GM18505 (cell line): ENCODE measurements at regions not wholly inside any gene's neighbourhood (a gene's known extent, or its start where the extent isn't known, plus 50 kb on each side); places are given as distances from the start of the nearest gene placed in this dataset.

ENCODE experiments used
- ATAC-seq: cut with Tn5 transposase; IDR thresholded peaks from one replicate; pipeline ENCODE4 v1.9.1; 2021; ENCODE audit not compliant: unreplicated experiment
- POLR2A ChIP-seq: IDR thresholded peaks from 4 replicates; pipeline ENCODE4 v1.6.1; 2011; ENCODE audit warnings: borderline replicate concordance; ENCODE audit not compliant: insufficient read depth, insufficient read length; ENCODE audit errors: extremely low read depth

- ATAC-seq: no peak
- no peak for TF ChIP-seq POLR2A
Measured at GRCh38 chr2:16314001-16314400, 351.6 kb downstream of the CYRIA start.

GRCh38 chr2:16313235-16313975 is 352.2 kb downstream of the CYRIA start:
- TF ChIP-seq POLR2A: no peak
- no peak for ATAC-seq

- no peak for ATAC-seq
- TF ChIP-seq POLR2A: no peak
Measured at GRCh38 chr2:16312771-16313170, 352.9 kb downstream of the CYRIA start.

GRCh38 chr2:16311521-16312440 is 353.9 kb downstream of the CYRIA start:
- TF ChIP-seq POLR2A: no peak
- no peak for ATAC-seq

- TF ChIP-seq POLR2A: no peak
- ATAC-seq: no peak
Measured at GRCh38 chr2:16308816-16309215, 356.8 kb downstream of the CYRIA start.

GRCh38 chr2:16304876-16305590 is 360.6 kb downstream of the CYRIA start:
- no peak for ATAC-seq
- TF ChIP-seq POLR2A: no peak

GRCh38 chr2:16303761-16304160 is 361.9 kb downstream of the CYRIA start:
- ATAC-seq: no peak
- TF ChIP-seq POLR2A: no peak

GRCh38 chr2:16303273-16303577 is 362.4 kb downstream of the CYRIA start:
- no peak for ATAC-seq
- TF ChIP-seq POLR2A: no peak

GRCh38 chr2:16302431-16303272 is 362.3 kb downstream of the MYCN start:
- no peak for ATAC-seq
- no peak for TF ChIP-seq POLR2A

GRCh38 chr2:16301961-16302360 is 361.6 kb downstream of the MYCN start:
- TF ChIP-seq POLR2A: no peak
- no peak for ATAC-seq

GRCh38 chr2:16298866-16299265 is 358.5 kb downstream of the MYCN start:
- TF ChIP-seq POLR2A: no peak
- no peak for ATAC-seq

- no peak for ATAC-seq
- TF ChIP-seq POLR2A: no peak
Measured at GRCh38 chr2:16296331-16297250, 356.2 kb downstream of the MYCN start.

GRCh38 chr2:16296038-16296290 is 355.6 kb downstream of the MYCN start:
- ATAC-seq: no peak
- no peak for TF ChIP-seq POLR2A

- TF ChIP-seq POLR2A: no peak
- no peak for ATAC-seq
Measured at GRCh38 chr2:16294791-16295190, 354.4 kb downstream of the MYCN start.
